Spinal cord (tissue), 9 donors: ENCODE measurements at regions not wholly inside any gene's neighbourhood (a gene's known extent, or its start where the extent isn't known, plus 50 kb on each side); places are given as distances from the start of the nearest gene placed in this dataset.
"Not testable (repeated sequence)": the region's sequence is repeated elsewhere in the genome, so short reads cannot be mapped to it uniquely, and the experiment has no call there.

Source experiments
- DNase-seq, 6 donors: peaks; one replicate each; pipeline versions ENCODE4 v3.0.0 to v3.0.0-alpha.2; 2013 to 2015; ENCODE audit warnings: low spot score in 6 of 6, low read depth in 4 of 6
- H3K27ac ChIP-seq: one replicate; pipeline ENCODE4 v1.5.1; 2013; ENCODE audit warnings: low read depth, low read length, control low read depth
- H3K27me3 ChIP-seq: one replicate; pipeline ENCODE4 v1.6.1; 2013; ENCODE audit warnings: low read length; ENCODE audit not compliant: control insufficient read depth, insufficient read depth
- H3K36me3 ChIP-seq: one replicate; pipeline ENCODE4 v1.6.1; 2013; ENCODE audit warnings: low read length; ENCODE audit not compliant: control insufficient read depth, insufficient read depth
- H3K4me1 ChIP-seq: one replicate; pipeline ENCODE4 v1.6.1; 2013; ENCODE audit warnings: low read length; ENCODE audit not compliant: control insufficient read depth, insufficient read depth
- H3K4me3 ChIP-seq: one replicate; pipeline ENCODE4 v1.5.1; 2013; ENCODE audit warnings: low read depth, low read length, control low read depth
- H3K9me3 ChIP-seq: one replicate; pipeline ENCODE4 v1.6.1; 2013; ENCODE audit warnings: low read length; ENCODE audit not compliant: control insufficient read depth, insufficient read depth
- WGBS: methylation state at CpG from one replicate; pipeline ENCODE4 v1.1.5; 2013; ENCODE audit warnings: missing lambda C conversion rate; ENCODE audit not compliant: insufficient coverage; 5-methylcytosine and 5-hydroxymethylcytosine counted together
- donor health status: healthy.

DNA sequence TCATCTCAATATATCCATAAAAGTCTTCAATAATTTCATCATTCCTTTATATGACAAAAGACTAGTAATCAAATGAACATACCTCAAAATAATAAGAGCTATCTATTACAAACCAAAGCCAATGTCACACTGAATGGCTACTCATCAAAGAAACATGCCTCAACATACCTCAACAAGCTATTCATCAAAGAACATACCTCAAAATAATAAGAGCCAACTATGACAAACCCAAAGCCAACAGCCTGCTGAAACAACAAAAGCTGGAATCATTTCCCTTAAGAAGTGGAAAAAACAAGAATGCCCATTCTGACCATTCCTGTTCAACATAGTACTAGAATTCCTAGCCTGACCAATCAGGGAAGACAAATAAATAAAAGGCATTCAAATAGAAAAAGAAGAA, 1373.7 kb downstream of the BRINP3 start:
- H3K36me3 ChIP-seq, result no peaks in the 10 kb centered on the region
- H3K9me3 ChIP-seq, result no peaks in the 10 kb centered on the region
- no peaks in the 10 kb centered on the region for H3K27me3 ChIP-seq
- no peak for DNase-seq
- no peaks in the 10 kb centered on the region for H3K4me1 ChIP-seq
- H3K27ac ChIP-seq, result no peak overlapping the region
- no peak overlapping the region for H3K4me3 ChIP-seq

DNA sequence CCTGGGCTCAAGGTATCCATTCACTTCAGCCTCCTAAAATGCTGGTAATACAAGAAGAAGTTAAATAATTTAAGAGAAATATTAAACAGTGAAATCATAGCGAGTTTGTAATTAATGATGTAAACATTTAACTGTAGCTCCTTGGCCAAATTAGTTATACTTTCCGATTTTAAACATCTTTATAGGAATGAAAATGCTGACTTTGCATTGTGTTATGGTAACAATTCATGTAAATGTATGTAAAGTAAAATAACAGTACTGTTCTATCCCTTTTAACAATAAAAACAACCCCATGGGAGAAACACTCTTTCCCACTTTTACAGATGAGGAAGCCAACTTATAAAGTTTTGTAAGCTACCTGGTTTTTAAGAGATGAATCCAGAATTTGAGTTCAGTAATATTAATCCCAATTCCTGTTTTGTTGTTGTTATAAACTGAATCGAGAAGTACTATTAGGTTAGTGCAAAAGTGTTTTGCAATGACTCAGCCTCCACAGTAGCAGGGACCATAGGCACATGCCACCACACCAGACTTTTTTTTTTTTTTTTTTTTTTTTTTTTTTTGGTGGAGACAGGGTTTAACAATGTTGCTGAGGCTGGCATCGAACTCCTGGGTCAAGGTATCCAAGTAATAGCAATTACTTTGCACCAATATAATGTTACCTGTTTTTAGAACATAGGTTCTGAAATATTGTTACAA, 1360.4 kb downstream of the BRINP3 start:
- H3K27me3 ChIP-seq, result no peaks in the 10 kb centered on the region
- no CpG with 5 or more reads among the region's 4 CpGs for WGBS
- no peak for DNase-seq
- no peak overlapping the region for H3K27ac ChIP-seq
- no peaks in the 10 kb centered on the region for H3K9me3 ChIP-seq
- no peaks in the 10 kb centered on the region for H3K4me1 ChIP-seq
- no peaks in the 10 kb centered on the region for H3K36me3 ChIP-seq
- no peak overlapping the region for H3K4me3 ChIP-seq

DNA sequence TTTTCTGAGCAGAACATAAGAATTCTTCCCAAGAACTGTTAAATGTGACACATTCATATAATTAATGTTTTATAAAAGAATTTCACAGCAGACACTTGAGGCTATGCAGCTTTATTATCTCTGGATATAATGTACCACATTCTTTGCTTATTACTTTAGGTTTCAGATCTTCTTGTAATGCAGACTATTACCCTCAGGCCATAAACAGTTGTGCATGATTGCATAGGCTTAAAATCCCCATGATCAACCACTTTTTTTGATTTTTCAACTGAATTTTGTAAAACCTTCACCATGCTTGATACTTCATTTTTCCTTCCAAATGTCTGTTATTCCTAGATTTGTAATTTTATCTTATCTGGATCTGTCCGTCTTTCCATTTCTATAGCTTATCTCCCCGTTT, 1355.7 kb downstream of the BRINP3 start:
- peak in 1 of 6 donors; percentile 12 for DNase-seq
- H3K36me3 ChIP-seq, result no peaks in the 10 kb centered on the region
- H3K27me3 ChIP-seq, result no peaks in the 10 kb centered on the region
- no CpG with 5 or more reads among the region's 2 CpGs for WGBS
- H3K4me3 ChIP-seq, result no peak overlapping the region
- H3K4me1 ChIP-seq, result no peaks in the 10 kb centered on the region
- H3K9me3 ChIP-seq, result peaks cover 4% of the 10 kb centered on the region
- no peak overlapping the region for H3K27ac ChIP-seq

DNA sequence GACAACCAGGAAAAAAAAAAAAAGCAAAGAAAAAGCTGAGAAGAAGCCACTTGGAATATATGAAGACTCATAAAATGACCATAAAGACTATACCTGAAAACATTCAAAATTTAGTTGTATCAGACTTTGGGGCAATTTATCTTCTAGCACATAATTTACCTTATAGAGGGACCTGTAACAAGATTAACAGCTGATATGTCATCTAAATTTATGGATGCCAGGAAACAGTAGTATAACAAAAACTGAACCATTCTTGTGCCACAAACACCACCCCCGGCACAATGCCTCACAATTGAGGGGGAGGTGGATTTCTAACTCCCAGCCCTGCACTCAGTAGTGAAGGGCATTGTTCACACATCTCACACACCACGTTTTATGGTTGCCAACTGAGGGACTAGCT, 1352.0 kb downstream of the BRINP3 start:
- H3K9me3 ChIP-seq, result peaks cover 4% of the 10 kb centered on the region
- H3K27ac ChIP-seq, result no peak overlapping the region
- no peak overlapping the region for H3K4me3 ChIP-seq
- no peaks in the 10 kb centered on the region for H3K4me1 ChIP-seq
- no peak for DNase-seq
- WGBS, result no CpG with 5 or more reads among the region's 2 CpGs
- H3K36me3 ChIP-seq, result no peaks in the 10 kb centered on the region
- no peaks in the 10 kb centered on the region for H3K27me3 ChIP-seq

DNA sequence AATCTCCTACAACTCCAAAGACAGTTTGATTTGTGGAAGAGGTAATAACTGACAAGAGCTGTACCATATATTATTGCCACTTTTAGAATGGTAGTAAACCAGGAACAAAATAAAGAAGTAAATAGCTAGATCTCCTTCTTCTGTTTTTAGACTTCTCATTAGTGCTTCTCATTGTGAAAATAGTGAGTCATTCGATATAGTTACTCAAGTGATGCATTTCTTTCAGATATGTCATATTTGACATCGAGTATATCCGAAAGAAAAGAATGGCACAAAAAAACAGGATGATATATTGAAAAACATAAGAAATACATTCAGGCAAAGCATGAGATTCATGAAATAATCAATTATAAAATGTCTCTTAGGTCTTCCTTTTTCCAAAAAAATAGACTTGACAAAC, 1346.1 kb downstream of the BRINP3 start:
- no CpG with 5 or more reads among the region's 3 CpGs for WGBS
- Histone ChIP-seq H3K27ac (no peak overlapping the region), H3K27me3 (no peaks in the 10 kb centered on the region), H3K4me1 (no peaks in the 10 kb centered on the region), H3K36me3 (no peaks in the 10 kb centered on the region), H3K9me3 (no peaks in the 10 kb centered on the region), H3K4me3 (no peak overlapping the region)
- DNase-seq, result no peak

DNA sequence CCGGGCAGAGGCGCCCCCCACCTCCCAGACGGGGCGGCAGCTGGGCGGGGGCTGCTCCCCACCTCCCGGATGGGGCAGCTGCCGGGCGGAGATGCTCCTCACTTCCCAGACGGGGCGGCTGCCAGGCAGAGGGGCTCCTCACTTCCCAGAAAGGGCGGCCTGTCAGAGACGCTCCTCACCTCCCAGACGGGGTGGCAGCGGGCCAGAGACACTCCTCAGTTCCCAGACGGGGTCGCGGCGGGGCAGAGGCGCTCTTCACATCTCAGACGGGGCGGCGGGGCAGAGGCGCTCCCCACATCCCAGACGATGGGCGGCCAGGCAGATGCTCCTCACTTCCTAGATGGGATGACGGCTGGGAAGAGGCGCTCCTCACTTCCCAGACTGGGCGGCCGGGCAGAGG, 1337.9 kb downstream of the BRINP3 start:
- not testable (repeated sequence) for H3K4me3 ChIP-seq, H3K36me3 ChIP-seq, H3K9me3 ChIP-seq, H3K27ac ChIP-seq, H3K4me1 ChIP-seq, DNase-seq, H3K27me3 ChIP-seq
- 99% methylated on average over 21 of the region's 29 CpGs for WGBS

DNA sequence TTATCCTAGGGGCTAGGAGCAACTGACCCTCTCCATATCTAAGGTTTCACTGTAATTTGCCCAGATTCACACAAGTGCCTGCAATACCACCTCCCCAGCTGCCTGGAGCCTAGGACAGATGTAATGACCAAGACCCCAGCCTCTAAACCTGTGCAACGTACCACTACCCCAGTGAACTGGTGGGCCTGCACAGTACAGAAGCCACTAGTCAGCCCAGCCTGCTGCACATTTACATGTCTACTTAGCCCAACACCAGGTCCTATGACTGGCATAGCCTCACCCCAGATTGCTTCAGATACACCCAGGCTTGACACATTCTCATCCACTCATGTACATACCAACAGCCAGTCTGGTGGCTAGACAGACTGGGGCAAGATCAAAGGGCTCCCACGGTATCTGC, 1336.6 kb downstream of the BRINP3 start:
- Histone ChIP-seq H3K27ac (no peak overlapping the region), H3K4me1 (no peaks in the 10 kb centered on the region), H3K9me3 (no peaks in the 10 kb centered on the region), H3K36me3 (no peaks in the 10 kb centered on the region), H3K4me3 (no peak overlapping the region), H3K27me3 (no peaks in the 10 kb centered on the region)
- DNase-seq, result no peak
- 91% methylated on average over 2 of the region's 2 CpGs for WGBS

DNA sequence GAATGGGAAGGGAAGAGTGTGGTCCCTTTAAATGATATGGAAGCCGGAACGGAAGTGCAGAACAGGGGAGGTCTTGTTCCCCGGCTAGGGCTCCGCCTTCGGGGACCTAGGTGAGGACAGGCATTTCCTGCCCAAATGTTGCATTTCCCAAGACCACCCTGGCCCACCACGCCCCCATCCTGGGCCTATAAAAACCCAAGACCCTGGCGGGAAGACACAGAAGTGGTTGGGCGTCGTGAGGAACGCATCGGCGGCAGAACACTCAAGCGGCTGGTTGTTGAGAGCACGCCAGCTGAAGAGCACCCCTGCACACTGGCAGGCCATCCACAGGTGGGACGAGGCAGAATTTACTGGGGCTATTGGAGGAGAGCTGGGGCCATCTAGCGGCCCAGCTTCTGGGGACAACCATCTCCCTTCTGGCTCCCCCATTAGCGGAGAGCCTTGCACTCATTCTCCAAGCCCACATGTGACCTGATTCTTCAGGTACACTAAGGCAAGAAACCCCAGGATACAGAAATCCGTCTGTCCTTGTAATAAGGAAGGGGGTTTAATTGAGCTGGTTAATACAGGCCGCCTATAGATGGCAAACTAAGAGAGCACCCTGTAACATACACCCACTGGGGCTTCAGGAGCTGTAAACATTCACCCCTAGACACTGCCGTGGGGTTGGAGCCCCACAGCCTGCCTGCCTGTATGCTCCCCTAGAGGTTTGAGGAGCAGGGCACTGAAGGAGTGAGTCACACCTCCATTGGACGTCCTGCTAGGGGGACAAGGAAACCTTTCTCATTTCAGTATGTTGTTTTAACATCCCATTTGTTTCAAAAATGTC, 1327.9 kb downstream of the BRINP3 start:
- H3K4me3 ChIP-seq, result no peak overlapping the region
- H3K27me3 ChIP-seq, result no peaks in the 10 kb centered on the region
- H3K36me3 ChIP-seq, result no peaks in the 10 kb centered on the region
- no peaks in the 10 kb centered on the region for H3K4me1 ChIP-seq
- H3K9me3 ChIP-seq, result no peaks in the 10 kb centered on the region
- no peak overlapping the region for H3K27ac ChIP-seq
- 91% methylated on average over 9 of the region's 21 CpGs for WGBS
- no peak for DNase-seq

DNA sequence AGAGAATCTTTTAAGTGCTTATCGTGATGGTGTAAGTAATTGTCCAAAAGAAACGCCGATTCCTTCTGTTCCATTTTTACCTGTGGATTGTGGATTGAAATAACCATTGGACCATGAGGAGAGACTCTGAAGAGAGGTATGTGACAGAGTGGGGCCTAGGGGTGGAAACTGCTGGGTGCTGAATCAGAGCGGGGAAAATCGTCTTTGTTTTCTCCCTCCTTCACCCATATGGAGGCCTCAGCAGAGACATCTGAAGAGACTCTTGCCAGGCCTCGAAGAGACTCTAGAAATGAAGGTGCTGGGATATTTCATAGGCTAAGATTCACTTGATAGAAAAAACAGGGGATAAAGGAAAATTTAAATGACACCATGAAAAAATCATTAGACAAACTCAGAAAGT, 1327.0 kb downstream of the BRINP3 start:
- no peak overlapping the region for H3K27ac ChIP-seq
- H3K9me3 ChIP-seq, result no peaks in the 10 kb centered on the region
- WGBS, result 86% methylated on average over 1 of the region's 6 CpGs
- no peak overlapping the region for H3K4me3 ChIP-seq
- DNase-seq, result no peak
- no peaks in the 10 kb centered on the region for H3K4me1 ChIP-seq
- H3K36me3 ChIP-seq, result no peaks in the 10 kb centered on the region
- H3K27me3 ChIP-seq, result no peaks in the 10 kb centered on the region

DNA sequence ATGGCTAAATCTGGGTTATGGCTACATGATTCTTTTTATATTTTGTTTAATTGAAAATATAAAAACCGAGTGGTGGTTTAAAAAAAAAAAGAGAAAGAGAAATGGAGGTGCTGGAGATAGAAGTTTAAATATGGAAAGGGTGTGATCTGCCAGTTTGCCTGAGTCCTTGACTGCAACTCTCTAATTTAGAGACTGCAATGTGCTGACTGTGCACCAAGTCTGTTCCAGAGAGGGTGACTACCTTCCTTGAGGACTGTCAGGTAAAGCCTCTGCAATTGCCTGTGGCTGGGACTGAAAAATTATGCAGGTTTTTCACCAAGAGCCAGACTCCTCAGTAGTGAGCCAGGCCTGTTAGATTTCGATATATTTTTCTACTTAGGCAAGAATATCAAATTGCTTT, 1326.3 kb downstream of the BRINP3 start:
- no CpG with 5 or more reads among the region's 2 CpGs for WGBS
- no peaks in the 10 kb centered on the region for H3K27me3 ChIP-seq
- DNase-seq, result no peak
- H3K9me3 ChIP-seq, result no peaks in the 10 kb centered on the region
- no peak overlapping the region for H3K4me3 ChIP-seq
- no peak overlapping the region for H3K27ac ChIP-seq
- H3K36me3 ChIP-seq, result no peaks in the 10 kb centered on the region
- no peaks in the 10 kb centered on the region for H3K4me1 ChIP-seq
